HAP-1 (cell line): ENCODE measurements at regions not wholly inside any gene's neighbourhood (a gene's known extent, or its start where the extent isn't known, plus 50 kb on each side); places are given as distances from the start of the nearest gene placed in this dataset.
"Not testable (repeated sequence)": the region's sequence is repeated elsewhere in the genome, so short reads cannot be mapped to it uniquely, and the experiment has no call there.

ENCODE experiments used
- DNase-seq, 2 experiments: peaks; one replicate each; pipeline ENCODE4 v3.0.0-alpha.2; 2016 to 2020; ENCODE audit warnings: low spot score in 2 of 2
- H3K27me3 ChIP-seq: fragments of 250-450 bp; sonication (Bioruptor Pico); 2 replicates; pipeline ENCODE4 v1.5.1; 2020; ENCODE audit warnings: low read depth, mild to moderate bottlenecking, moderate library complexity
- H3K36me3 ChIP-seq: fragments of 250-450 bp; sonication (Bioruptor Pico); replicated peaks from 2 replicates; pipeline ENCODE4 v1.5.1; 2020; ENCODE audit warnings: mild to moderate bottlenecking
- H3K4me1 ChIP-seq: fragments of 250-450 bp; sonication (Bioruptor Pico); 2 replicates; pipeline ENCODE4 v1.5.1; 2020; ENCODE audit warnings: mild to moderate bottlenecking
- H3K4me3 ChIP-seq: fragments of 250-450 bp; sonication (Bioruptor Pico); 2 replicates; pipeline ENCODE4 v1.5.1; 2020; ENCODE audit warnings: mild to moderate bottlenecking, moderate library complexity
- H3K9me3 ChIP-seq: fragments of 250-450 bp; sonication (Bioruptor Pico); 2 replicates; pipeline ENCODE4 v1.5.1; 2020; ENCODE audit warnings: mild to moderate bottlenecking, moderate library complexity
- in situ Hi-C: fragments of 300-500 bp; cut with MboI; formaldehyde crosslinking; loops from 3 replicates; pipeline ENCODE4 v1.14.3; 2020; ENCODE audit warnings: low sequenced_read_pairs, inconsistent platforms, mixed read lengths

GRCh38 chrX:127085939-127086338, 266.4 kb downstream of the PRR32 start:
- Histone ChIP-seq H3K4me1 (no peaks in the 10 kb centered on the region), H3K9me3 (no peaks in the 10 kb centered on the region), H3K36me3 (no peaks in the 10 kb centered on the region), H3K27me3 (no peaks in the 10 kb centered on the region), H3K4me3 (no peak overlapping the region)
- DNase-seq: no peak
- in situ Hi-C loops: no loop called here

GRCh38 chrX:127112726-127113125, 293.2 kb downstream of the PRR32 start:
- Histone ChIP-seq H3K36me3 (no peaks in the 10 kb centered on the region), H3K4me3 (no peak overlapping the region), H3K27me3 (no peaks in the 10 kb centered on the region), H3K4me1 (no peaks in the 10 kb centered on the region), H3K9me3 (no peaks in the 10 kb centered on the region)
- no peak for DNase-seq
- in situ Hi-C loops: no loop called here

DNA sequence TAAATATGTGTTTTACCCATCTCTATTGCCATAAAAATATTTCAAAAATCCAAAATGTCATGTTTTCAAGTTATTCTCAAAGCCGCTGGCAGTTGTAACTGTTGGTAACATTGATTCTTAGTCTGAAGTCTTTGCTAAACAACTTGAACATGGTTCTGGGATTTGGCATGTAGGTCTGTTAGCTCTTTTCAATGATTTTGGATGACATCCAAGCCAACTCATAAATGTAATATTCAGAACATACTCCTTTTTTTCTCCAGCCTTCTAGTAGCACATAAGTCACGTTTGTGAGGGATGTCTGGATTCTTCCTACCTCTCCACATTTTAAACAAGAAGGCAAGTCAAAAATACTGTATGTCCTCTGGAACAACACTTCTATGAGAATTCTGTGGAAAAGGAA, 305.3 kb downstream of the PRR32 start:
- H3K4me1 ChIP-seq: no peaks in the 10 kb centered on the region
- H3K36me3 ChIP-seq: no peaks in the 10 kb centered on the region
- in situ Hi-C loops: no loop called here
- no peak for DNase-seq
- no peak overlapping the region for H3K4me3 ChIP-seq
- no peaks in the 10 kb centered on the region for H3K9me3 ChIP-seq
- no peaks in the 10 kb centered on the region for H3K27me3 ChIP-seq

DNA sequence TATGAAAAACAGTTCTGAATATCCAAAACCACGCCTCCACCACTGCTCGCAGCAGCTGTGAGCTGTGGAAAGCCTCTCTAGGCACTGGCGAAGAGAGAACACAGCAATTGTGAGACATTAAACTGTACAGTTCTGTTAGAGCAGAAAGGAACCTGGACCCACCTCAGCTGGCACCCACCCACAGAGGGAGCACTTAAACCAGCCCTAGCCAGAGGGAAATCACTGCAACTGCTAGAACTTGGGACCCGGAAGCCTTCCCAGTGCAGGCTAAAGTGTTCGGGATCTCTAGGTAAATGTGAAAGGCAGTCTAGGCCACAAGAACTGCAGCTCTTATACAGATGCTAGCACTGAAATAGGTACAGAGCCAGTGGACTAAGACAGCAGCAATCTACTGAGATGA, 308.8 kb downstream of the PRR32 start:
- H3K9me3 ChIP-seq: no peaks in the 10 kb centered on the region
- in situ Hi-C loops: no loop called here

DNA sequence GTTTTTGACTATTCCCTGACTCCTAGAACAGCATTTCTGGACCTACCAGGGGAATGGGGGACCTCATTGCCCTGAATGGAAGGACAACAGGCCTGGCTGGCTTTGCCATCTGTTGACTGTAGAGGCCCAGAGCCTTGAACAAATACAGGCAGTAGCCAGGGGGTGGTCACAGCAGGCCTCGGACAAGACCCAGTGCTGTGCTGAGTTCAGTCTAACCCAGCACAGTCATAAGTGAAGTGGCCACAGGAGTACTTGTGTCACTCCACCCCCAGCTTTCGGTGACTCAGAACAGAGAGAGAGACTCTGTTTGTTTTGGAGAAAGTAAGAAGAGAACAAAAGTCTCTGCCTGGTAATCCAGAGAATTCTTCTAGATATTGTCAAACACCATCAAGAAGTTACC, 310.0 kb downstream of the PRR32 start:
- no peak for DNase-seq
- Histone ChIP-seq H3K36me3 (no peaks in the 10 kb centered on the region), H3K4me1 (no peaks in the 10 kb centered on the region), H3K27me3 (no peaks in the 10 kb centered on the region), H3K4me3 (no peak overlapping the region), H3K9me3 (no peaks in the 10 kb centered on the region)
- in situ Hi-C loops: no loop called here

More for the DNA sequence above, 308.8 kb downstream of the PRR32 start:
- Histone ChIP-seq H3K4me3 (no peak overlapping the region), H3K27me3 (no peaks in the 10 kb centered on the region), H3K4me1 (no peaks in the 10 kb centered on the region), H3K36me3 (no peaks in the 10 kb centered on the region)
- DNase-seq: no peak

- Histone ChIP-seq H3K4me1 (no peaks in the 10 kb centered on the region), H3K36me3 (no peaks in the 10 kb centered on the region), H3K4me3 (no peak overlapping the region), H3K27me3 (no peaks in the 10 kb centered on the region), H3K9me3 (no peaks in the 10 kb centered on the region)
- in situ Hi-C loops: no loop called here
- DNase-seq: no peak
Measured at GRCh38 chrX:127138218-127138617, 318.7 kb downstream of the PRR32 start.

- Histone ChIP-seq H3K4me1 (no peaks in the 10 kb centered on the region), H3K4me3 (no peak overlapping the region), H3K9me3 (no peaks in the 10 kb centered on the region), H3K36me3 (no peaks in the 10 kb centered on the region), H3K27me3 (no peaks in the 10 kb centered on the region)
- in situ Hi-C loops: no loop called here
- DNase-seq: no peak
Measured at GRCh38 chrX:127177966-127178365, 358.4 kb downstream of the PRR32 start.

- no peak for DNase-seq
- H3K36me3 ChIP-seq: no peaks in the 10 kb centered on the region
- no peak overlapping the region for H3K4me3 ChIP-seq
- no peaks in the 10 kb centered on the region for H3K9me3 ChIP-seq
- no peaks in the 10 kb centered on the region for H3K4me1 ChIP-seq
- in situ Hi-C loops: no loop called here
- H3K27me3 ChIP-seq: no peaks in the 10 kb centered on the region
Measured at GRCh38 chrX:127187095-127187494, 367.6 kb downstream of the PRR32 start.

GRCh38 chrX:127190381-127190780, 370.9 kb downstream of the PRR32 start:
- in situ Hi-C loops: no loop called here
- no peaks in the 10 kb centered on the region for H3K9me3 ChIP-seq
- no peak for DNase-seq
- H3K27me3 ChIP-seq: no peaks in the 10 kb centered on the region
- H3K4me3 ChIP-seq: no peak overlapping the region
- H3K36me3 ChIP-seq: no peaks in the 10 kb centered on the region
- H3K4me1 ChIP-seq: no peaks in the 10 kb centered on the region

DNA sequence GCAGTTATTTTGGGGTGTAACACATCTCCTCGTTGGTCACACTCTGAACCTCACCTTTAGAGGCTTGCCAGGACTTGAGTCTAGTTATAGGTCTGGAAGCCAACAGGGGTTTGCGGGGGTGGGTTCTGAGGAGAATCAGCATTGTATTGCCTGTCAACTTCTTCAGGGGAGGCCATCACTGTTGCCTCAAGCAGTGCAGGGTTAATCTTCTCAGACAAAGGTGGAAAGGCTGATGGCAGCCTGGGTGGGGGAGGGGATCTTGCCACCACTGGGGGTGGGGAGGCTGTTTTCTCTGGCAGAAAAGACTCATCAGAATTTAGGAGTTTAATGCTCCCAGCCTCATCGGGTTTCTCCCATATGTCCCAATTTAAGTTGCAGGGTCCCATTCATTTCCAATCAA, 387.8 kb downstream of the PRR32 start:
- Histone ChIP-seq H3K27me3 (no peaks in the 10 kb centered on the region), H3K36me3 (no peaks in the 10 kb centered on the region), H3K4me3 (no peak overlapping the region), H3K4me1 (no peaks in the 10 kb centered on the region), H3K9me3 (no peaks in the 10 kb centered on the region)
- no peak for DNase-seq
- in situ Hi-C loops: no loop called here

DNA sequence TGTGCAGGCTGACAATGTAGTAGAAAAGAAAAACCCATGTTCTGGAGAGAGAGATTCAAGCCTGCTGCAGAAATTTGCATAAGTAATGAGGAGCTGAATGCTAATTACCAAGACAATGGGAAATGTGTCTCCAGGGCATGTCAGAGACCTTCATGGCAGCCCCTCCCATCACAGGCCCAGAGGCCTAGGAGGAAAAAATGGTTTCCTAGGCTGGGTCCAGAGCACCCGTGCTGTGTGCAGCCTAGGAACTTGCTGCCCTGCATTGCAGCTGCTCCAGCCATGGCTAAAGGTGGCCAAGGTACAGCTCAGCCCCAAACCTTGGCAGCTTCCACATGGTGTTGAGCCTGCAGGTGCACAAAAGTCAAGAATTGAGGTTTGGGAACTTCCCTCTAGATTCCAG, 402.3 kb downstream of the PRR32 start:
- H3K4me1 ChIP-seq, H3K27me3 ChIP-seq, H3K9me3 ChIP-seq, DNase-seq, H3K4me3 ChIP-seq, H3K36me3 ChIP-seq, in situ Hi-C loops: not testable (repeated sequence)

- in situ Hi-C loops: no loop called here
- no peak for DNase-seq
- H3K9me3 ChIP-seq: no peaks in the 10 kb centered on the region
- H3K4me3 ChIP-seq: no peak overlapping the region
- no peaks in the 10 kb centered on the region for H3K36me3 ChIP-seq
- no peaks in the 10 kb centered on the region for H3K4me1 ChIP-seq
- no peaks in the 10 kb centered on the region for H3K27me3 ChIP-seq
Measured at GRCh38 chrX:127243654-127244053, 424.1 kb downstream of the PRR32 start.

GRCh38 chrX:127259742-127260141, 440.2 kb downstream of the PRR32 start:
- Histone ChIP-seq H3K4me3 (no peak overlapping the region), H3K9me3 (no peaks in the 10 kb centered on the region), H3K27me3 (no peaks in the 10 kb centered on the region), H3K36me3 (no peaks in the 10 kb centered on the region), H3K4me1 (no peaks in the 10 kb centered on the region)
- in situ Hi-C loops: no loop called here
- no peak for DNase-seq

DNA sequence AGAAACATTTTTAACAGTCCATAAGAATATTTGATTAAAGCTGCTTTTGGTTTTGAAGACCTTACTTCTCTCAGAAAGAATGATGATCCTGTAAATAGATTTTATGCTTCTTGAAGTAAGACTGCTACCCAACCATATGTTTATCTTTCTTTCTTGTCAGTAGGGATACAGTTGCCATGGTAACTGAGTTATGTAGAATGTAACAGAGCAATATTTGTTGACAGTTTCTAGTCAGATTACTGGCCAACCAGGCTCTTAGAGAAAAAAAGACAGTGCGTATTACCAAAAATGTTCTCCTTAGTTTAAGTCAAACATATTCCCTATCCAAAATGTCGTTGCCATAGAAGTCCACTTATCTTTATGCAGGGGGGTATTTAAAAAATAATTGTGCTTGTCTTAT, 456.8 kb downstream of the PRR32 start:
- DNase-seq: no peak
- in situ Hi-C loops: no loop called here
- no peaks in the 10 kb centered on the region for H3K36me3 ChIP-seq
- no peaks in the 10 kb centered on the region for H3K27me3 ChIP-seq
- H3K4me1 ChIP-seq: no peaks in the 10 kb centered on the region
- H3K4me3 ChIP-seq: no peak overlapping the region
- H3K9me3 ChIP-seq: no peaks in the 10 kb centered on the region

DNA sequence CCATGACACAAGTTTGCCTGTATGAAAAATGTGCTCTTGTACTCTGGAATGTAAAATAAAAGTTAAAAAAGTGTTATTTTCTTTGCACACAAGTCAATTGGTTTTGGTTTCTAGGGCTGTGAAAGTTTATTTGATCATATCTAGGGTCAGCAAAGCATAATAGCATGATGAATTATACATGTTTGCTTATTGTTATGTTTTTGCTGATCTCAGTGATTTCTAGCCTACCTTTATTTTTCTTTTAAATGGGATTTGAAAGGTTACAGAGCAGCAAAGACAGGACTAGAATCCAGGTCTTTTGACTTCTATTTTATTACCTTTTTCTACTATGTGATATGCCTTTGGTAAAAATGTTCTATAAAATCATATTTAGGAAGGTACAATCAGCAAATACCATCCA, 481.0 kb downstream of the PRR32 start:
- Histone ChIP-seq H3K4me1 (no peaks in the 10 kb centered on the region), H3K4me3 (no peak overlapping the region), H3K36me3 (no peaks in the 10 kb centered on the region), H3K9me3 (no peaks in the 10 kb centered on the region), H3K27me3 (no peaks in the 10 kb centered on the region)
- DNase-seq: no peak
- in situ Hi-C loops: no loop called here
